ENCODE measurements at regions not wholly inside any gene's neighbourhood (a gene's known extent, or its start where the extent isn't known, plus 50 kb on each side); places are given as distances from the start of the nearest gene placed in this dataset.

DNA sequence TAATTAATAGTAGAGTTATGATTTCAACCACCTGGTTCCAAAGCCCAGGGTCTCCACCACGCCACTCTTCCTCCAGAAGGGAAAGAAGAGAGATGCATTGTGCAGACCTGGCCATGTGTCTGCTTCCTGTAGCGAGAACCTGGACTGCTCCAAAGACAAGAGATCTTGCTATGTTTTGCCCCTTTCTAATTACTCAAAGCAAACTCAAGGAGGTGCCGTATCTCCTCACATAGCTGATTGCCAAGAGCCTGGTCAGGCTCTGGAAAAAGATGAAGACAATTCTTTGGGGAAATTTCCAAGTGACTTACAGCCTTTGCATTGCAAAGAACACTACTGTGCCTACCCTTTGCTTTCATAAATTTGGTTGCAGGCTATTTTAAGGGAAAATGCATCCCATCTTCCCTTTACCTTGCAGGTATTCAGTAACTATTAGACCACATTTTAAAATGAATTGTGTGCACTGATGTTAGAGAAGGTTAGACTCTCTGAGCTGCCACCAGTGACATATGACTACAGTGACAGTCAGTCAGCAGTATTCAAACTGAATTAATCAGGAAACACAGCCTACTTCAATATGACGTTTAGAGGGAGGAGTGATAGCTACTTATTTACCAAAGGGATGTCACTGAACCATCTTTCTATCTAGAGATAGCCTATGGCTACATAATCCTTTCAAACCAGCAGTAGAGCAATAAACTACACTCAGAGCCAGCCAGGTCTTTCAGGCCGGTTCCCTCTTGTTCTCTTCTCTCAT lies 842.1 kb upstream of the FANCL start:
- no peak for DNase-seq

DNA sequence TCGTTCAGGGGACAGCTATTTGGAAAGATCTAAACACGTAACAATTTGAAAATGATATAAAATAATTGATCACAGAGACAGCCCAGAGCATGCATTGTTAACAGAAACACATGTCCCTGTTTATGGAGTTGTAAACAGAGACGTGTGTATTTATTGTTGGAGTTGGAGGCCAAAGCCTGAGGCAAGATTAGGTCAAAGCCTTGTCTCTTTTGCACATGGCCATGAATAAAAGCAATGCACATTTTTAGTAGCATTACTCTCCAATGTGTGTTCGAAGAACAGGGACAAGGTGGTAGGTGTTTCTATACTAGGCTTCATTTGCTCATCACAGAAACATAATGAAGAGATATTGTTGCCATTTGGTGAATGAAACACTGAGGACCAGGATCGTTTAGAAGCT lies 841.5 kb upstream of the FANCL start:
- DNase-seq, result no peak

DNA sequence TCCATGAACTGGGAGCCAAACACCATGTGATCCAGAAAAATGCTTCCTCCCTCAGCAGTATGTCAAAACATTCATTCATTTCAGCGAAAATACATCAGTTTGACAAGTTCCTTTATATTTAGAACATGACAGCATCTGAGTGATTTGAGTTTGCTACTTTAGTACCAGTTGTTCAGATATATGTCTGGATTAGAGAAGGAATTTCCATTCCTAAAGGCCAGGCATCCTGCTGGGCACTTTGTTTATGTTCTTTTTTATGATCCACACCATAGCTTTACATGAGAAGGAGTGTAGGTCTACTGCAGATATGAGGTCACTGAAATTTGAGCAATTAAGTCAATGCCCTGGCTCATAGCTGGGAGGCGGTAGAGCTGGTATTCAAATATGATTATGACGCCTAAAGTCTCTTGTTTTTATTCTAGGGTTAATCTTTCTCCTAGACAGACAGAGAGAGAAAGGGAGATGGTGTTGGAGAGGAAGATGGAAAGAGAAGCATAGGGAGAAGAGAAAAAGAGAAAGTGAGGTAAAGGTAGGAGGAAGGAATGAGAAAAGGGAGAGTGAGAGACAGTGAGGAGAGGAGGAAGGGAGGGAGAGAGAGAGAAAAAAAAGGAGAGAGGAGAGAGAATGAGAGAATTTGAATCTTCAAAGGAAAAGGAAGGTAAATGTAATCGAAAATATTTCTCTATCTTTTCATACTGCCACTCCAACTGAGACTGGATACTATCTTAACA lies 839.5 kb upstream of the FANCL start:
- DNase-seq, result no peak

DNA sequence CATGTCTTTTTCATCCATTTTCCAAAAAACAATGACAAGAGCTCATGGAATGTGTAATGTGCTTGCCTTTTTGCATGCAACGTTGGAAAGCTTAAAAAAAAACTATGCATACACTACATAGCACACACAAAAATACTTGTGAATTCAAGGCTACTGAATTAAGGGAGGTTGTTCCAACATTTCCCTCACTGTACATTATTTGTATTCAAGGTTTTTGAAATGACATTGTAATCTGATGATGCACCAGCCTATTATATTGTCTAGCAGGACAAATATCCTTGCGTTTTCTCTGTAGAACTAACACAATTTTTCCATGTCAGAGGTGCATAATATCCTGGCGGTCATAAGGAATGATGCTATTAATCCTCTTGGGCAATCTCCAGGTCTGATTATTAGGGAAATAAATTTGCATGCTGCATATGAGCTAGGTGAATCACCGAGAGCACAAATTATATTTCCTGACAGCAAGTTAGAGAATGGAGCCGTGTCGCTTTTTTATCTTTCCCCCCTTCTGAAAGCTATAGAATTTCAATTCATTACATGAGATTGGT lies 836.9 kb upstream of the FANCL start:
- no peak for DNase-seq

DNA sequence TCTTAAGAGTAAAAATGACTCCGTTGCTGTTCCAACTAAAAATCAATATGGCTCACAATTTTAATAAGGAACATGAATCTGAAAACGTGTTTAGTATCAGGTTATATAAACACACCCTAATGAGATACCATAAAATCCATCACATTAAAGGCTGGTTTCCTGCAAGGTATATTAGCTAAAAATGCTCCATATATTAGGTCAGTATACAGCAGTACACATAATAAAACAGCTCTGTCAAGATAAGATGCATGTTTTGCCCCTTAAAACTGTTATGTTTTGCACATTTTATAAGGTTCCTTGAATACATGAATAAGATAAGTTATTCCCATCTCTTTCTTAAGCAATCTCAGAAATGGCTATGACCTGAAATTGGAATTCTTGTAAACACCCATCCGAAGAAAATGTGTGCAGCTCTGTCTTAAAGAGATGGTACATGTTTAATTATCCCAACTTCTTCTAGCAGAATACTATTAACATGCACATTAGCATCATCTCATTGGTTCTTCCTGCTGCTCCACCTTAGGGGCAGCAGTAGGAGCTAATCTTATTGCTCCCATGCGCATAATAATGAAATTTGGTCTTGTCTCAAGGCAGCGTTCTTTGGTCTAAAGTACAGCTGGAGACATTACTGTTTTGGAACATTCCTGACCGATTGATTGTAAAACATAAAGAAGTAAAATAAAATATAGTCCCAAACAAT lies 836.1 kb upstream of the FANCL start:
- DNase-seq, result no peak

DNA sequence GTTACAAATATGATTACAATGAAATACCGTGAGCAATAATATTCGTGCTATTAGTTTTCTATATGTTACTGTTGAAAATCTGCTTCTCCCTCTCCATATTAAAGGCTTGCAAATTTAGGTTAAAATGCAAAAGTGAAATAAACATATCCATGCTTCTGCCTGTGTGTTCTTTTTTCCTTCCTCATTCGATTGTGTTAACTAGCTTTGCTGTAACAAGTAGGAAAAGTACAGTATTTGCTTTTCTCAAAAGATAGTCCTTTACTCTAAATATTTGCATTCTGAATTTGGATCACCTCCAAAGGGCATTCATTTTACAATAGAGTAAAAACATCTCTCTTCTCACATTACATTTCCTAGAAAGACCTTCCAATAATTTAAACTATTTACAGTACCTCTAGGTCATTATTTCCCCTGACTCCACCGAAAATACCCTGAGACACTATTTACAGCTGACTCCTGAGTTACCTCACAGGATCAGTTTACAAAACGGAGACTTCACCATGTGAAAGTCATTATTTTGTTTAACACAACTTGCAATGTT lies 835.0 kb upstream of the FANCL start:
- DNase-seq, result peak; percentile 13 to 46

DNA sequence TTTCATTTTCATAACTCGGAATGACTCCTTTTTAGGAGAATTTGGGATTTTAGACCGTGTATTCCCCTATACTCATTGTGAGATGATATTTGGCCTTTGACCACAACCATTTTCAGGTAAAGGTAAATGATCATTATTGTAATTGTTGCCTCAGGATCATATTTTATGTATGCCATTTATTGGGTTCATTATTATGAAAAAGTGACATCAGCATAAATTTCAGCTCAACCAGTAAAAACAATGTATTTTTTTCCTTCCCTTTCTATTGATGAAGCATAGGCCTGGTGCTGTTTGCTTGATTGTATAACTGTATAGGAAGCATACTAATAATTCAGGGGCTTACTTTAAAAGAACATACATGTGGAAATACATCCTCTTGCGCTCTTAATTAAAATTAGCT lies 832.9 kb upstream of the FANCL start:
- DNase-seq, result no peak

DNA sequence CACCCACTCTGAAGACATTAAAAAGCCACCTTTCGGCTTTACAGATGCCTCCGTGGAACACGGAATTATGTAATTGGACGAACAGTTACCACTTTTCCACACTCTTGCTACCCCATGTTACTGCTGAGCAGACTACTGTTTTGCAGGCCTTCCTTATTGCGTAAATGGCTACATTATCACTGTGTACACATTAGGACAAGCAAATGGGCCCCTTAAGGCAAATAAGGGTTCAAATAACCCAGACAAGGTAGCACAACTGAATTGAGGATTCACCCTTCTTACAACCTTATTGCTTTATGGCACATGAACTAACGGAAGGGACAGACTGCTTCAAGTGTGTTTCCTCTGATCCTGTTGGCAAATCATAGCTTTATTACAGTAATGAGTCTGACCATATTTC lies 832.2 kb upstream of the FANCL start:
- DNase-seq, result no peak

DNA sequence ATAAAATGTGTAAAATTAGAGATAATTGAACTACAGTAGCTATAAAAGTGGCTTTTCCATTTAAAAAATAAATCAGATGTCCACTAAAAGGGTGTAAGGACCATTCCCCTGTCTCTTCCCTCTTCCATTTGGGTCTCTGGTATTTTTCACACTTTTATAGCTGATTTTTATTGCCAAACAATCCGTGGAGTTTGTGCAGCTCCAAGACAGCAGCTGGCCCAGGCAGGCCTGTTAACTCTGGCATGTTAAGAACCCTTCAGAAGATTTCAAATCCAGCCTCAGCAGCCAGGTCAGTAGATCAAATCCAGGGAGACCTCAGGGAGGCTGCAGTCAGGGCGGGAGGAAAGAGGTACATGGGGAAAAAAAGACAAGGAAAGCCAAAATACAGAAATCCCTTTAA lies 827.1 kb upstream of the FANCL start:
- DNase-seq, result no peak

DNA sequence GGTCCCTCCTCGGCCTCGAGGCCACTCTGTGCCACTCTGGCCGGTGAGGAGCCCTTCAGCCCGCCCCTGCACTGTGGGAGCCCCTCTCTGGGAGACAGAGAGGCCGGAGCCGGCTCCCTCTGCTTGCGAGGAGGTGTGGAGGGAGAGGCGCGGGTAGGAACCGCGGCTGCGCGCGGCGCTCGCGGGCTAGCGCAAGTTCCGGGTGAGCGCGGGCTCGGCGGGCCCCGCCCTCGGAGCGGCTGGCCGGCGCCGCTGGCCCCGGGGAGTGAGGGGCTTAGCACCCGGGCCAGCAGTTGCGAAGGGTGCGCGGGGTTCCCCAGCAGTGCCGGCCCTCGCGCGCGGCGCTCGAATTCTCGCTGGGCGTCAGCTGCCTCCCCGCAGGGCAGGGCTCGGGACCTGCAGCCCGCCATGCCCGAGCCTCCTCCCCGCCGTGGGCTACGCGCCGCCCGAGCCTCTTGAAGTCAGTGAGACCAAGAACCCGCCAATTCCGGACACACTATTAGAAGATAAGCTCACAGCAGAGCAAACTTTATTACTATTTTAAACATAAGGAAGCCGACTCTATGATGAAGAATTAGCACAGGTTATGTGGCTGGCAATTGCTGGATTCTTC lies 825.8 kb upstream of the FANCL start:
- DNase-seq, result no peak

DNA sequence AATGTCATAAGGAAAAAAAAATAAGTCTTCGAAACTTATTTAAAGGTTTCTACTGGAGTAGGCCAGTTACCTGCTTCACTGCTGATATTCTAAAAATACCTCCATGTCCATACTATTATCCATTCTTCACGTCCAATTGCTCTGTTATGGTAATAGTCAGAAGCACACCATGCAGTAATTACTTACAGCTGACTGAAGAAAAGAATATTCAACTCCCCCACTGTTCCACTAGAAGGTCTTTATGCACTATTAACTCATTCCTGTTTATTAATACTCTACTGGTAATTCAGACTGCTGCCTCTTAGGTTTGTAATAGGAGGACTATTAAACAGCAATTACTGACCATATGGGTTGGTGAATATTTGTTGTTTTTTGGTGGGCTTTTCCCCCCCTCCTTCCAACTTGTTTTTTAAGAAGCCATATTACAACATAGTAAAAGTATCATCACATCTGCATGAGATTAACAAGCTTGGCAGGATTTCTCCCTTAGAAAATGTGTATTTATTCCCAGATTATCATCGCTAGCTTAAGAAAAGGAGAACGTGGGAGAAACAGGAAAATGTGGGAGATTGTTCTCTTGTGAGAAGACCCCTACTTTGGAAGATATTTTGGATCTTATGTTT lies 806.4 kb upstream of the FANCL start:
- DNase-seq, result no peak

DNA sequence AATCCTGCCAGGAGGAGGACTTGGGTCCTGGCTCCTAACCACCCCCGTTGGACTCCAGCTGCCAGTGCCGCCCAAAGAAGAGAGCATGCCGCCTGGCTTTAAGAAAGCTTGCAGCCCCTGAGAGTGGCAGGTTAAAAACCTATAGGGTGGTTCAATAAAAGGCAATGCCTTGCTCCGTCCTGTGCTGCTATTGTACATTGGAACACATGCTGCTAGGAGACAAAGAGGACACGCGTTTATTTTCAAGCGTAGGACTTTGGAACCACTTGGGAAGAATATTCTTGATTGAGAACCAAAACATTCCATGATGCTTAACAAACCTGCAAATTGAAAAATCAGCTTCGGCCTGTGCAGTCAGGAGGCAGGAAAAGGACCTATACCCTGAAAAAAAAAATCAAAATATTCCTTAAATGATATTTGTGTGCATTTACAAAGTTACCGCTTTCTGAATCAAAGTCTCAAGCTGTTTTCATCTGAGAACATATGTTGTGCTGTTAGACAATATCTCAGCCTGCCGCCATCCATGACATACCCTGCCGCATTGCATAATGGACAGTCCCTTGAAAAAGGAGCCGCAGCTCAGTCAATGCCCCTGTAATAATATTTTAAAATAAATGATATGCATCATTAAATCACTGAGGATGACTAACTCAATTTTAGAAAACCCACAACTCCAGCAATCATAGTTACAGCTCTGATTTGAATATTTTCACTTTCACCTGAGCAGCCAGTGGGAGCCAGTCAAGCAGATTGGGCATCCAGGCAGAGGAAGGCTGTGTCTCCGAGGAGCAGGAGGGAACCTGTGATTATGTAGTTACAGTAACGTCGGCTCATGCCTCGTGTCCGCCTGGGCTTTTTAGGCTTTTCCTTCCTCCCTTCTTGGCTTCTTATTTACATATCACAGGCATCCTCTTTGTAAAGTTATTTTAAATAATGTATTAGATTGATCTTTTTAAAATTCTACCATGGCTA lies 805.6 kb upstream of the FANCL start:
- no peak for DNase-seq

DNA sequence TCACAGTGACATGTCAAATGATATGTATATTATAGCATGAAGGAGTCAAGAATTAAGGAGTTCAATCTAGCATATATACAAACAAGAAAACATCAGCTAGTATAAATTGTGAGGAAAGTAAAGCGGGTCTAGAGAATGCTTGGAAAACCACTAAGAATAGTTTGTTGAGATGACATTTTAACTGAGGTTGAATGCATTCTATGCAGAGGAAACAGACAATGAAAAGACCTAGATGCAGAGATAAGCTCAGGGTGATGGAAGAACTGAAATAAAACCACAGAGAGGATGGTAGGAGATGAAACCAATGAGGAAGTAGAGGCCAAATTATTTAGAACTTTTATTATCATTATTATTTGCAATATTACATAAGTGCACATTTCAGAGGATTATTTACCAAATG lies 803.6 kb upstream of the FANCL start:
- DNase-seq, result no peak

DNA sequence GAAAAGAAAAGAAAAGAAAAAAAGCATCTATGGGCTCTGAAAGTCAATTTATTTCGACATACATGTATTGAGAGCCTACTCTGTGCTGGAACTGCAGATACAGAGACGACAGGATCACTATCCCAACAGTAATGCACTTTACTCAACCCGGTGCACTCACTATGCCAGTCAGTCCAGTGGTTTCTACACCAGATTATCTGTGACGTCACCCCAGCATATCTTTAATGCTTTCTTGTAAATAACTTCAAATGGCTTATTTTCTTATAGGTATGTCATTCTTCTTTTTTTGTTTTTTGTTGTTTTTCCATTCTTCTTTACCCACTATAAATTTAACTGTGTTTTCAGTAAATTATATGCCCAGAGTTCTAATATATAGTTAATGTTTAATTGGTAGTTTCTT lies 800.0 kb upstream of the FANCL start:
- DNase-seq, result no peak

DNA sequence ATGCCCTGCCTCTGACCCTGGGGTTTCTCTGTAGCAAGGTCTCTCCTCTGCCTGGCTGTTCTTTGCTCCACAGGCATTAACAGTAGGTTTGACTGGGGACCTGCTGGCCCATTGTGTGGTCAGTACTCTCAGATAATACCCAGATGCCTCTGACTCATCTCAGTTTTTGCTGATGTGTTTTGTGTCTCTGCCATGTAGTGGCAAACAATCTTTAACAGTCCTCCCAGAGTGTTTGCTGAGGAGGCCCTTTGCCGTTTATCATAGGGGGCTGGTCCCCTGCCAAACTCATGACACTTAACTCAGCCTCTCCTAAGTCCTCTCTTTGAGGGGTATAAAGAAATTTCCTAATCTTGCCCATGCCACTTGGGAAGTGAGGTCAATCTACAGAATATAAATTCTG lies 793.7 kb upstream of the FANCL start:
- peak; percentile 20 to 32 for DNase-seq

DNA sequence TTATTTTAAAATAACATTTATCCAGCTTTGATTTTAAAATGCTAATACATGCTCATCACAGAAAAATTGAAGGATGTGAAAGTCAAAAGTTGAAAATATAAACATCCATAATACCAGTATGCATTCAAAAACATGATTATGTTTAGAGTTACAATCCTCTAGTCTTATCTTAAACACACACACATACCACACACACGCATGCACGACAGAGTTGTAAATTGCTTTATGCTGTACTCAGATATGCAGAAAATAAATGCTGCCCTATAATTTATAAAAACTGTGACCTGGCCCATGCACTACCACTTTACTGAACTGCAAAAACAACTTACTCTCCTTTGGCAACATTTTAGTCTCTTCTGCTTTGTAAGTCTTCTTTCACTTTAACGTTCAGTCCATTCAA lies 793.0 kb upstream of the FANCL start:
- no peak for DNase-seq

DNA sequence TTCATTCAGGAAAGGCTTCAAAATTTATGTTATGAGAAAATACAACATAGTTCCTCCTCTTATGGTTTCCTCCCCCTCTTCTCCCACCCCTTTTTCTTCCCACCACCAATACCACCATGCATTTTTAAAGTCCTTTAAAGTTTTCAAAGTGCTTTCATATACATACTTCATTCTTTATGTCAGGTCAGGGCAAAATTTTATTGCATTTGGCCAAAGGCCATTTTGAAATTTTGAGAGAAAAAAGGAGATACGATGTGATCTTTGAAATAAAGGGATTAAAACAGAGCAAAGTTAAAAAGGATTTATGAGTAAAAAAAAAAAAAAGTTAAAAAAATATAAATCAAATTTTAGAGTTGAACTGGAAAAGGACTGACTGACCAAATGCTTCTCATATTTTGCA lies 792.5 kb upstream of the FANCL start:
- no peak for DNase-seq

DNA sequence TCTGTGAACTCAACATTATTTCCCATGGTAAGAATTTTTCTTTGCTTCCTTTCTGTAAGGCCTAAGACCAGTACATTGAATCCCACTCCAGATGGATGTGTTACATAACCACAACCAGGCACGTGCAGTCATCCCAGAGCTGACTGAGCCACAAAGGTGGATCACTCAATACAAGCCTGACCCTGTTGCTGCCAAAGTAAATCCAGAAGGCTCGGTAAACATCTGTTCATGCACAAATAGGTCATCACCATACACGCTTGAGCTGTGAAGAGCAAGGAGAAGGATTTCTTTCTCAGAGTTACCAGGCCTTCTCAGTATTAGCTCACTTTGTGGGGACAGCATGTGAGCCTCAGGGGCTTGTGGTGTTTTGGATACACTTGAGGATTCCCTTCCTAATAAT lies 791.4 kb upstream of the FANCL start:
- peak; percentile 13 to 41 for DNase-seq

DNA sequence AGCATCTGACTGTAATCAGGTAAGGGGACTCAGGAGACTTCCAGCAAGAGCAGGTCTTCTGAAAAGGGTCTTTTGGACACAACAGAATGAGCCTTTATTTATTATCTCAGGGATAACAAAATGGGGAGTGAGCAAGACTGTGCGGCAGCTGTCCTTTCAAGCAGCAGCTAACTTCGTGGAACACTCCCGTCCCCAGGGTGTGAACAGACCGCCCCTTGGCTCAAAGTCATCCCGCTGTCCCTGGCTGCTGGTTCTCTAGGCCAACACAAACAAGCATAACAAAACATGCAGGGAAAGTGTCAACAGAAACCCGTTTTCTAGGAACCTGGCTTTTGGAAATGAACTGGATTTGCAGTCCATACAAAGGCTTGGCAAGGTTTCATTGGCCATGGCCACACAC lies 787.9 kb upstream of the FANCL start:
- DNase-seq, result peak; percentile 5 to 15

DNA sequence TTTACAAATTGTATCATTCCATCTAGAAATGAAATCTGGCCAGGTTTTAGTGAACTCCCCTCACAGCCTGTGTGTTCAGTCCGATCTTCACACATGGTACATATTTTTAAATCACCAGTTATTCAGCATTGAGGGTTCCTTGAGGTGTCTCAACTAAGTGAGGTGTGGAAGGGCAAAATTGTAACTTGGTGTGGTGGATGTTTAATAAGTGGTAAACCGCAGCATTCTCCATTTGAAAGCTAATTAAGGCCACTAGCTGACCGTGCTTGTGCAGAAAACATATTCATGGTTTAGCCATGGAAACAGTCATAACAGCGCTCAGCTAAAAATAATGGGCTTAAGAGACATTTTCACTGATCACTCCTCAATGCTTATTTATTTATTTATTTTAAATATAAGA lies 786.2 kb upstream of the FANCL start:
- no peak for DNase-seq

DNA sequence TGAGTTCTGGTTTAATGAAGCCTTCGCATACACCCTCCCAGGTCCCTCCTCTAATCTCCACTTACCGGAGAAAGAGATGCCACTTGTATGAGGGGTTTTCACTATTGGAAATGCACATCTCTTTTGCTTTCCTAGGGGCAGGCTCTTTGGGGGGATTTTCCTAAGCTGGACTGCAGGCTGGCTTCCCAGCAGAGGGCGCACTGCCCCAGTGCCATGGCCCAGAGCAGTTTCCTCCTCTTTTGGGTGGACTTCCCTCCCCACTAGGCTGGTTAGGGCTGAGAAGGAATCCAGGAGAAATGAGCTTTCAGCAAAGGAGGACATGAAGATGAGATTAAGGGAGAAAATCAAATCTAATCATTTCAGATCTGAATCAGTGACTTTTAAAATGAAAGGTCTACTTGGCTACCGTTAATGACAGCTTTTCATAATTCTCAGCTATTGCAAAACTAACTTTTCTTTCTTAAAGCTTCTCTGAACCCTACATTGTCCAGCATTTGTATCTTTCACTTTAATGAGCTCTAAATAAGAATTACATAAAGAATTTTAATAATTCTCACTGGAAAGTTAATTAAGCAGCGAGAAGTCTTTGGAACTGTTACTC lies 784.1 kb upstream of the FANCL start:
- DNase-seq, result peak; percentile 33 to 51
